Endothelial cell of umbilical vein (primary cell): ENCODE measurements at regions not wholly inside any gene's neighbourhood (a gene's known extent, or its start where the extent isn't known, plus 50 kb on each side); places are given as distances from the start of the nearest gene placed in this dataset.

Experiments
- BruUV-seq: library from RNA; stranded (reverse); fragments of 400-500 nt; replicated peaks from 2 replicates; lab custom pipeline; 2021; lab: Mats Ljungman, UMichigan
- CTCF ChIA-PET: fragments of 300-600, 350-600 bp; sonication (Branson Sonifier 250); formaldehyde crosslinking; loops from one replicate; lab custom pipeline; 2021; ENCODE audit warnings: antibody characterized with exemption, inconsistent platforms; lab: Charles Lee
- POLR2A ChIA-PET: fragments of 300-600, 350-600 bp; sonication (Branson Sonifier 250); formaldehyde crosslinking; loops from one replicate; lab custom pipeline; 2021; ENCODE audit warnings: antibody characterized with exemption, inconsistent platforms; lab: Charles Lee
- DNase-seq: peaks from one replicate; pipeline ENCODE4 v3.0.0-alpha.2; 2011; ENCODE audit warnings: low read depth, low spot score
- FAIRE-seq: peaks from 2 replicates; lab custom pipeline; 2011; peaks lifted over from hg19 to GRCh38; lab: Jason Lieb, UNC
- H2AFZ ChIP-seq: 2 replicates; pipeline ENCODE4 v1.6.0; 2012; ENCODE audit warnings: low read depth, low read length, control low read depth, inconsistent platforms
- H3K27ac ChIP-seq: 2 replicates; pipeline ENCODE4 v1.5.1; 2011; ENCODE audit warnings: low read depth, mild to moderate bottlenecking, control low read depth, low read length, moderate library complexity; ENCODE audit not compliant: insufficient read depth
- H3K27me3 ChIP-seq, 2 experiments: 2 replicates each; pipeline versions ENCODE4 v1.6.0 to v1.6.1; 2011; ENCODE audit warnings: low read length in 2 of 2, mixed read lengths in 1 of 2; ENCODE audit not compliant: control insufficient read depth in 2 of 2, insufficient read depth in 2 of 2
- H3K36me3 ChIP-seq, 2 experiments: 2 replicates in 1 of 2; 3 replicates in 1 of 2; pipeline ENCODE4 v1.5.1; 2011; ENCODE audit warnings: low read length in 2 of 2, mild to moderate bottlenecking in 1 of 2, moderate library complexity in 1 of 2; ENCODE audit not compliant: control insufficient read depth in 2 of 2, insufficient read depth in 2 of 2; ENCODE audit errors: extremely low read depth in 1 of 2
- H3K4me1 ChIP-seq: 3 replicates; pipeline ENCODE4 v1.5.1; 2011; ENCODE audit warnings: mild to moderate bottlenecking, low read length; ENCODE audit not compliant: control insufficient read depth, insufficient read depth; ENCODE audit errors: extremely low read depth
- H3K4me2 ChIP-seq: 2 replicates; pipeline ENCODE4 v1.6.1; 2011; ENCODE audit warnings: low read length, control low read depth, mixed read lengths; ENCODE audit not compliant: insufficient read depth
- H3K4me3 ChIP-seq, 3 experiments: fragments of 200-600 bp in 1 of 3; sonication (generic), shearing (Covaris generic) in 1 of 3; replicated peaks in 1 of 3; 2 replicates each; pipeline ENCODE4 v1.5.1; 2011 to 2016; ENCODE audit warnings: control low read depth in 3 of 3, low read length in 3 of 3, mild to moderate bottlenecking in 2 of 3, inconsistent platforms in 1 of 3, low read depth in 1 of 3, moderate library complexity in 1 of 3; ENCODE audit not compliant: insufficient read depth in 1 of 3
- H3K79me2 ChIP-seq: 2 replicates; pipeline ENCODE4 v1.6.0; 2012; ENCODE audit warnings: low read length, inconsistent platforms; ENCODE audit not compliant: control insufficient read depth, insufficient read depth
- H3K9ac ChIP-seq: replicated peaks from 2 replicates; pipeline ENCODE3; 2011; ENCODE audit warnings: low read length, control low read depth; ENCODE audit not compliant: insufficient read depth; ENCODE audit errors: extremely low read depth
- H3K9me1 ChIP-seq: replicated peaks from 3 replicates; pipeline ENCODE4 v1.6.0; 2011; ENCODE audit warnings: mild to moderate bottlenecking, low read length; ENCODE audit not compliant: control insufficient read depth, insufficient read depth; ENCODE audit errors: extremely low read depth
- H3K9me3 ChIP-seq: replicated peaks from 2 replicates; pipeline ENCODE4 v1.5.1; 2012; ENCODE audit warnings: low read length, inconsistent platforms; ENCODE audit not compliant: control insufficient read depth, insufficient read depth
- H4K20me1 ChIP-seq: replicated peaks from 2 replicates; pipeline ENCODE3; 2011; ENCODE audit warnings: mild to moderate bottlenecking, low read length; ENCODE audit not compliant: control insufficient read depth, insufficient read depth; ENCODE audit errors: extremely low read depth
- EZH2 ChIP-seq: IDR thresholded peaks from 2 replicates; pipeline ENCODE4 v1.6.1; 2012; ENCODE audit warnings: borderline replicate concordance, low read depth, mild to moderate bottlenecking, moderate library complexity, low read length, inconsistent platforms; ENCODE audit not compliant: severe bottlenecking
- FOS ChIP-seq: IDR thresholded peaks from 2 replicates; pipeline ENCODE4 v1.6.1; 2011; ENCODE audit warnings: mild to moderate bottlenecking, low read length, moderate library complexity, borderline replicate concordance; ENCODE audit not compliant: insufficient read depth
- GATA2 ChIP-seq: IDR thresholded peaks from 2 replicates; pipeline ENCODE4 v1.7.0; 2011; ENCODE audit warnings: low read depth, mild to moderate bottlenecking, moderate library complexity, mixed read lengths, low read length; ENCODE audit not compliant: insufficient read length, insufficient read depth
- JUN ChIP-seq: IDR thresholded peaks from 2 replicates; pipeline ENCODE4 v1.6.1; 2011; ENCODE audit warnings: borderline replicate concordance, low read depth; ENCODE audit not compliant: insufficient read length, insufficient read depth
- MAX ChIP-seq: IDR thresholded peaks from 2 replicates; pipeline ENCODE4 v1.6.1; 2011; ENCODE audit not compliant: insufficient read depth, insufficient read length
- MYC ChIP-seq: IDR thresholded peaks from one replicate; pipeline ENCODE4 v1.6.1; 2011; ENCODE audit warnings: mild to moderate bottlenecking, low read depth, low read length
- POLR2A ChIP-seq: IDR thresholded peaks from 2 replicates; pipeline ENCODE4 v1.6.1; 2012; ENCODE audit warnings: low read depth, mild to moderate bottlenecking, control low read depth, low read length
- POLR2AphosphoS5 ChIP-seq: IDR thresholded peaks from 2 replicates; pipeline ENCODE4 v1.6.1; 2012; ENCODE audit warnings: low read depth, mild to moderate bottlenecking, control low read depth, low read length, moderate library complexity; ENCODE audit not compliant: insufficient read depth
- dilution Hi-C: fragments of 300-500 bp; cut with MboI; formaldehyde crosslinking; loops from one replicate; pipeline ENCODE4 v1.15.0; 2019; ENCODE audit warnings: low sequenced_read_pairs; ENCODE audit not compliant: extremely low pct_ligation_motif_present
- intact Hi-C: fragments of 100-400 bp; cut with micrococcal nuclease; formaldehyde crosslinking; loops from one replicate; pipeline ENCODE4 v1.10.0; 2022
- TF ChIP-seq, protein P1 (sequence below), 2 donors: IDR thresholded peaks; 1 replicate in 1 of 2; 2 replicates in 1 of 2; pipeline ENCODE4 v1.5.1; 2011; ENCODE audit warnings: low read length in 2 of 2, mild to moderate bottlenecking in 2 of 2, moderate library complexity in 2 of 2, control low read depth in 1 of 2, inconsistent platforms in 1 of 2, low read depth in 1 of 2; ENCODE audit not compliant: insufficient read depth in 1 of 2; ENCODE audit errors: extremely low read depth in 1 of 2

DNA sequence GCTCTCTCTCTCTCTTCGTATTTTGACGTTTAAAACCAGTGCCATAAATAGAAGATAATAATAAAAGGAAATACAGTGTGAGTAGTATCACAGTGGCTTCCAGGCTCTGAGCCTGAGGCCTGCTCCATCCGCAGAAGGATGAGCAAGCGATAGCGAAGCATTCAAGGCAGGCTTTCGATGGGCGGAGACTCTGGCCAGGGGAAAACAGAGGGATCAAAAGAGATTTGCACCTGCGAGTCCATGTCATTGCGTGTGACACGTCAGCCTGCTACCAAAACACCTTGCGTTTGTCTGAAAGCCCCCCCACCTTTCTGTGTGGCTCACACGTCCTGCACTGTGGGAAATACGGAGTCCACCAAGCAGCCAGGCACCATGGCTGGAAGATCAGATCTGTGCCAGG, 377.3 kb upstream of the SULF2 start:
- CTCF ChIA-PET, result no interaction called here
- Histone ChIP-seq H3K4me1 (no peaks in the 10 kb centered on the region), H3K9me1 (no peaks in the 10 kb centered on the region), H4K20me1 (no peaks in the 10 kb centered on the region), H3K4me2 (no peak overlapping the region), H3K79me2 (no peaks in the 10 kb centered on the region), H3K4me3 (no peak overlapping the region), H3K9me3 (no peaks in the 10 kb centered on the region), H3K27me3 (no peaks in the 10 kb centered on the region), H3K27ac (no peak overlapping the region), H3K9ac (no peak overlapping the region), H3K36me3 (no peaks in the 10 kb centered on the region), H2AFZ (no peak overlapping the region)
- dilution Hi-C loops, result no loop called here
- POLR2A ChIA-PET, result no interaction called here
- FAIRE-seq, result no peak
- no TSS peak for BruUV-seq
- TF ChIP-seq POLR2AphosphoS5 (no peak), MYC (no peak), MAX (no peak), FOS (no peak), EZH2 (no peak), POLR2A (no peak), JUN (no peak), GATA2 (no peak)
- TF ChIP-seq, protein P1, sequence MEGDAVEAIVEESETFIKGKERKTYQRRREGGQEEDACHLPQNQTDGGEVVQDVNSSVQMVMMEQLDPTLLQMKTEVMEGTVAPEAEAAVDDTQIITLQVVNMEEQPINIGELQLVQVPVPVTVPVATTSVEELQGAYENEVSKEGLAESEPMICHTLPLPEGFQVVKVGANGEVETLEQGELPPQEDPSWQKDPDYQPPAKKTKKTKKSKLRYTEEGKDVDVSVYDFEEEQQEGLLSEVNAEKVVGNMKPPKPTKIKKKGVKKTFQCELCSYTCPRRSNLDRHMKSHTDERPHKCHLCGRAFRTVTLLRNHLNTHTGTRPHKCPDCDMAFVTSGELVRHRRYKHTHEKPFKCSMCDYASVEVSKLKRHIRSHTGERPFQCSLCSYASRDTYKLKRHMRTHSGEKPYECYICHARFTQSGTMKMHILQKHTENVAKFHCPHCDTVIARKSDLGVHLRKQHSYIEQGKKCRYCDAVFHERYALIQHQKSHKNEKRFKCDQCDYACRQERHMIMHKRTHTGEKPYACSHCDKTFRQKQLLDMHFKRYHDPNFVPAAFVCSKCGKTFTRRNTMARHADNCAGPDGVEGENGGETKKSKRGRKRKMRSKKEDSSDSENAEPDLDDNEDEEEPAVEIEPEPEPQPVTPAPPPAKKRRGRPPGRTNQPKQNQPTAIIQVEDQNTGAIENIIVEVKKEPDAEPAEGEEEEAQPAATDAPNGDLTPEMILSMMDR (IDR thresholded peaks at IDR 0.05; ENCODE audit: extremely low read depth in 1 of 2, insufficient read depth in 1 of 2, low read depth in 1 of 2, low read length in 2 of 2), result no peak
- DNase-seq, result no peak
- intact Hi-C loops, result loop anchor here (10.0 kb wide), 1 partner anchor 162 kb away; no protein-coding TSS in a partner anchor
